PC-3 (cell line): ENCODE measurements at regions not wholly inside any gene's neighbourhood (a gene's known extent, or its start where the extent isn't known, plus 50 kb on each side); places are given as distances from the start of the nearest gene placed in this dataset.
A peak's percentile ranks its signal among the peaks of the same experiment; 100 is the strongest.

Experiments used
- ATAC-seq: fragments of 200-7000 bp; cut with Tn5 transposase; 2 replicates; pipeline ENCODE4 v1.9.1; 2020; ENCODE audit warnings: mild to moderate bottlenecking, moderate library complexity
- BruUV-seq: library from RNA; stranded (reverse); fragments of 400-500 nt; replicated peaks from 2 replicates; lab custom pipeline; 2021; lab: Mats Ljungman, UMichigan
- CTCF ChIA-PET: fragments of 300-600 bp; sonication (Branson Sonifier 250); formaldehyde crosslinking; loops from one replicate; lab custom pipeline; 2022; ENCODE audit warnings: antibody characterized with exemption; lab: Charles Lee
- POLR2A ChIA-PET: fragments of 300-600 bp; sonication (Branson Sonifier 250); formaldehyde crosslinking; loops from one replicate; lab custom pipeline; 2022; ENCODE audit warnings: antibody characterized with exemption; ENCODE audit not compliant: unreplicated experiment; lab: Charles Lee
- DNase-seq: peaks from one replicate; pipeline ENCODE4 v3.0.0-alpha.2; 2015
- H2AFZ ChIP-seq: fragments of 300-600 bp; sonication (generic); 2 replicates; pipeline ENCODE4 v1.6.0; 2016; ENCODE audit warnings: antibody characterized with exemption, low read length
- H3F3A ChIP-seq: fragments of 300-600 bp; sonication (generic); one replicate; pipeline ENCODE4 v1.6.0; 2017; ENCODE audit warnings: antibody characterized with exemption, low read length, control low read depth, mild to moderate bottlenecking; ENCODE audit not compliant: unreplicated experiment
- H3K27ac ChIP-seq: fragments of 300-600 bp; sonication (generic); 2 replicates; pipeline ENCODE4 v1.5.1; 2016; ENCODE audit warnings: mild to moderate bottlenecking, low read length
- H3K27me3 ChIP-seq: fragments of 300-600 bp; sonication (generic); 2 replicates; pipeline ENCODE4 v1.6.1; 2016; ENCODE audit warnings: low read length, mixed read lengths
- H3K36me3 ChIP-seq: fragments of 300-600 bp; sonication (generic); 2 replicates; pipeline ENCODE4 v1.6.1; 2016; ENCODE audit warnings: low read depth, mixed run types, low read length, mixed read lengths
- H3K4me1 ChIP-seq: fragments of 300-600 bp; sonication (generic); 2 replicates; pipeline ENCODE4 v1.5.1; 2016; ENCODE audit warnings: low read length; ENCODE audit not compliant: insufficient read depth
- H3K4me2 ChIP-seq: fragments of 300-600 bp; sonication (generic); 2 replicates; pipeline ENCODE4 v1.6.0; 2016; ENCODE audit warnings: low read length
- H3K4me3 ChIP-seq: fragments of 300-600 bp; sonication (generic); 2 replicates; pipeline ENCODE4 v1.5.1; 2016; ENCODE audit warnings: mild to moderate bottlenecking, low read length, mixed read lengths
- H3K79me2 ChIP-seq: fragments of 300-600 bp; sonication (generic); 2 replicates; pipeline ENCODE4 v1.6.1; 2017; ENCODE audit warnings: low read length, mixed read lengths
- H3K9ac ChIP-seq: fragments of 300-600 bp; sonication (generic); 2 replicates; pipeline ENCODE4 v1.6.0; 2016; ENCODE audit warnings: mild to moderate bottlenecking, low read length
- H3K9me2 ChIP-seq: fragments of 300-600 bp; sonication (generic); replicated peaks from 2 replicates; pipeline ENCODE4 v1.6.1; 2016; ENCODE audit warnings: mixed run types, low read length, mixed read lengths
- H3K9me3 ChIP-seq: fragments of 300-600 bp; sonication (generic); 2 replicates; pipeline ENCODE4 v1.6.1; 2016; ENCODE audit warnings: low read length, mixed read lengths
- H4K20me1 ChIP-seq: fragments of 300-600 bp; sonication (generic); 2 replicates; pipeline ENCODE4 v1.6.1; 2016; ENCODE audit warnings: low read length, mixed read lengths
- CTCF ChIP-seq: fragments of 300-600 bp; sonication (generic); conservative IDR thresholded peaks from 2 replicates; pipeline ENCODE4 v1.5.1; 2017; ENCODE audit warnings: antibody characterized with exemption, low read depth, mild to moderate bottlenecking, low read length
- EZH2 ChIP-seq: fragments of 300-600 bp; sonication (generic); IDR thresholded peaks from one replicate; pipeline ENCODE4 v1.6.1; 2017; ENCODE audit warnings: antibody characterized with exemption, mild to moderate bottlenecking, low read length; ENCODE audit not compliant: unreplicated experiment
- EZH2phosphoT487 ChIP-seq: fragments of 300-600 bp; sonication (generic); IDR thresholded peaks from 2 replicates; pipeline ENCODE4 v1.6.1; 2018; ENCODE audit warnings: mild to moderate bottlenecking, antibody characterized with exemption, low read length, borderline replicate concordance
- intact Hi-C: fragments of 100-400 bp; cut with micrococcal nuclease; formaldehyde crosslinking; loops from 2 replicates; pipeline ENCODE4 v1.9.0; 2023

- H4K20me1 ChIP-seq, result no peaks in the 10 kb centered on the region
- H3K27ac ChIP-seq, result no peak overlapping the region
- BruUV-seq, result no TSS peak
- POLR2A ChIA-PET, result no interaction called here
- peak; percentile 49 for DNase-seq
- no peaks in the 10 kb centered on the region for H3K36me3 ChIP-seq
- H3K9me2 ChIP-seq, result no peaks in the 10 kb centered on the region
- ATAC-seq, result no peak
- H2AFZ ChIP-seq, result no peak overlapping the region
- H3K9me3 ChIP-seq, result no peaks in the 10 kb centered on the region
- intact Hi-C loops, result no loop called here
- H3F3A ChIP-seq, result no peaks in the 10 kb centered on the region
- H3K4me1 ChIP-seq, result no peaks in the 10 kb centered on the region
- H3K27me3 ChIP-seq, result peaks cover 20% of the 10 kb centered on the region
- CTCF ChIA-PET, result no interaction called here
- no peaks in the 10 kb centered on the region for H3K79me2 ChIP-seq
- H3K4me2 ChIP-seq, result no peak overlapping the region
- TF ChIP-seq CTCF (no peak), EZH2 (no peak), EZH2phosphoT487 (no peak)
- no peak overlapping the region for H3K9ac ChIP-seq
- no peak overlapping the region for H3K4me3 ChIP-seq
These were observed 176.6 kb upstream of the RAG2 start for GRCh38 chr11:36774603-36775002.

- Histone ChIP-seq H3K9me3 (no peaks in the 10 kb centered on the region), H3K9ac (no peak overlapping the region), H3K79me2 (no peaks in the 10 kb centered on the region), H3K27ac (no peak overlapping the region), H3K27me3 (peaks cover 4% of the 10 kb centered on the region; the same call in 1 of the 2 replicates), H3K4me1 (no peaks in the 10 kb centered on the region), H3K4me2 (no peak overlapping the region), H3K4me3 (no peak overlapping the region), H3K36me3 (no peaks in the 10 kb centered on the region), H4K20me1 (no peaks in the 10 kb centered on the region), H3F3A (no peaks in the 10 kb centered on the region), H3K9me2 (no peaks in the 10 kb centered on the region), H2AFZ (no peak overlapping the region)
- no peak for DNase-seq
- POLR2A ChIA-PET, result no interaction called here
- no peak for ATAC-seq
- BruUV-seq, result no TSS peak
- CTCF ChIA-PET, result no interaction called here
- intact Hi-C loops, result no loop called here
- TF ChIP-seq EZH2phosphoT487 (no peak), EZH2 (no peak), CTCF (no peak)
These were observed 165.2 kb upstream of the RAG2 start for GRCh38 chr11:36763187-36763586.

GRCh38 chr11:36757075-36757474 is 159.0 kb upstream of the RAG2 start:
- Histone ChIP-seq H3K4me2 (no peak overlapping the region), H3K4me1 (no peaks in the 10 kb centered on the region), H3K79me2 (no peaks in the 10 kb centered on the region), H3K27ac (no peak overlapping the region), H2AFZ (no peak overlapping the region), H4K20me1 (no peaks in the 10 kb centered on the region), H3K9ac (no peak overlapping the region), H3K9me3 (no peaks in the 10 kb centered on the region), H3K4me3 (no peak overlapping the region), H3K36me3 (no peaks in the 10 kb centered on the region), H3K27me3 (peaks cover 19% of the 10 kb centered on the region), H3K9me2 (no peaks in the 10 kb centered on the region), H3F3A (no peaks in the 10 kb centered on the region)
- ChIA-PET CTCF (no interaction called here), POLR2A (no interaction called here)
- no peak for DNase-seq
- ATAC-seq, result no peak
- no peak for TF ChIP-seq EZH2
- TF ChIP-seq CTCF, result no peak
- TF ChIP-seq EZH2phosphoT487, result no peak
- BruUV-seq, result no TSS peak
- intact Hi-C loops, result no loop called here
